Endometrium (tissue), 2 donors: ENCODE measurements at regions not wholly inside any gene's neighbourhood (a gene's known extent, or its start where the extent isn't known, plus 50 kb on each side); places are given as distances from the start of the nearest gene placed in this dataset.
"Not testable (repeated sequence)": the region's sequence is repeated elsewhere in the genome, so short reads cannot be mapped to it uniquely, and the experiment has no call there.

Source experiments
- FAIRE-seq: peaks from 2 replicates; lab custom pipeline; 2012; peaks lifted over from hg19 to GRCh38; lab: Jason Lieb, UNC
- donor health status: control.
- donor health status: control.

GRCh38 chr13:111413407-111414187, 93.2 kb downstream of the TEX29 start:
- FAIRE-seq: no peak

DNA sequence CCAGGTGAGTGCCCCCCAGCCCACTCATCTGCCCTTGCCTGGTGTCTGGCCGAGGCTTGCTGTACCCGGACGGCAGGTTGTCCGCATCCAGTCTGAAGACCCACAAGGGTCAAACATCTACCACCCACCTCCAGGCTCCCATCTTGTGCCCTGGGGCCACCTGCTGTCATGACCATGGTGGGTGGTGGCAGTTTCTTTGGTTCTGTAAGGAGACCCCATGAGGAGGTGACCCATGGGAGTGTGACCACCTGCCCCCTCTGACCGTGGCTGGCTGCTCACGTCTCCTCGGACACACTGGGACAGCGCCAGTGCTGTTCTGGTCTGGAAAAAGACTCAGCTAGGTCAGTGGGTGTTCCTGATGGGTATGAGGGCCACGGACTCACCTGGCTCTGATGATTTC, 93.9 kb downstream of the TEX29 start:
- FAIRE-seq: no peak

GRCh38 chr13:111415246-111415645, 94.8 kb downstream of the TEX29 start:
- FAIRE-seq: no peak

- FAIRE-seq: no peak
Measured at GRCh38 chr13:111415765-111416164, 95.3 kb downstream of the TEX29 start.

DNA sequence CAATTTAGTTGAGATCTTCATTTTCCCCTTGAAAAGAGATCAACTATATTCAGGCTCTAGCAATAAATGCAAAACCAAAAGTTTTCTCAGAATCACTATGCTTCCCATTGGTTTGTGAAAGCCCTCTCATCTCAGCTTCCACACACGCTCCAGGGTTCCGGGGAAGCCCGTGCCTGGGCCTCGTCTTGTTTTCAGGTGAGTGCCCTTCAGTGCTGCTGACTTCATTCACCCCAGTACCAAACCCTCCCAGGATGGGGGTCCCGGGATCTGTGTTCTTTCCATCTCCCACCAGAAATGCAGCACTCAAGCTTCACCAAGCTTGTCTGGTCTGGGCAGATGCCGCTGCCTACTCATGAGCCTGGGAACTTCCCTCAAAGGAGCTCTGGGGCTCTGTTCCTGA, 97.7 kb downstream of the TEX29 start:
- FAIRE-seq: no peak

DNA sequence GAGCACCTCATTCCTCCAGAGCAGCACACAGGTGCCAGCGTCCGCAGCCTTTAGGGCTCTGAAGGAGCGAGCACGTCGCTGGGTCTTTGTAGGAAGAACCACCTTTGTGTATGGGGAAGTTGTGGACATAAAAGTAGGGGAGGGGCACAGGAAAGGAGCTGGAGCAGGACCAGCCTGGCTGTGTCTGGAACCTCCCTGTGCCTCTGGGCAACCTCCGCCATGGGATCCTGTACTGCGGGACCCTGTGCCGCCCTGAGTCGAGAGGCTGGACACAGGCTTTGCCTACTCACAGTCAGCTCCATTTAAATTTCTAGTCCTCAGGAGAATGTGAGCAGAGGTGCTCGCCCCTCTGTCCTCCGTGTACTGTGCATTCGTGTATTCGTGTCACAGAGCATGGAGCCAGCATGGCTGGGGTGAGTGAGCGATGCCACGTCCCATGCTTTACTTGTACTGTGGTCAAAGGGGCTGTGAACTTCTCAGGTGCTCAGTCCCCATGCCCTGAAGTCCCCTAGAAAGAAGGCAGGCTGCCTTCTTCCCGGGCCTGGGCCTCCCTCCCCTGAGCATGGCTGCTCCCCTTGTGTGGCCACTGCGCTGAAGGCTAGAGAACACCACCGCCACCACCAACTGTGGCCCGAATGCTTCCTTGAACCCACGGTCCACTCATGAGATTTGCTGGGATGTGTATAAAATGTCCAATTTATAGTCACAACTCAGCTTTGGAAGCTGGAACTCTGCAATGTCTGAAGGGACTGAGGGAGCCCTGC, 99.9 kb downstream of the TEX29 start:
- no peak for FAIRE-seq

GRCh38 chr13:111421216-111421615, 100.8 kb downstream of the TEX29 start:
- no peak for FAIRE-seq

DNA sequence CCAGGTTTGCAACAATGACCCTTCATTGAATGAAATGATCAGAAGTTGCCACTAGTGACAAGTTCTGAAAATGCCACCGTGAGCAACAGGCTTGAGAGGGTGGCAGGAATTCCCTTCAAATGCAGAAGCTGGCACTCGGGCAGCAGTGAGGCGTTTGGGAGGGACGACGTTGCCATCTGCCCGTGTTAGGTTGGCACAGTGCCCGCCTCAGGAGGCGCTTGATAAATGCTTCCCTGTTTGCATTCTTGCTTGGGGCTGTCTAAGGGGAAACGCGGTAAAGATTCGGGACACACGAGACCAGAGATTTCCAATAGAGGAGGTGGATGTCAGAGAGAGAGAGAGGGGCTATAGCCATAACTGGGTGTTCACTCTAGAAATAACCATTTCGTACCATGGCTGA, 101.9 kb downstream of the TEX29 start:
- FAIRE-seq: no peak

DNA sequence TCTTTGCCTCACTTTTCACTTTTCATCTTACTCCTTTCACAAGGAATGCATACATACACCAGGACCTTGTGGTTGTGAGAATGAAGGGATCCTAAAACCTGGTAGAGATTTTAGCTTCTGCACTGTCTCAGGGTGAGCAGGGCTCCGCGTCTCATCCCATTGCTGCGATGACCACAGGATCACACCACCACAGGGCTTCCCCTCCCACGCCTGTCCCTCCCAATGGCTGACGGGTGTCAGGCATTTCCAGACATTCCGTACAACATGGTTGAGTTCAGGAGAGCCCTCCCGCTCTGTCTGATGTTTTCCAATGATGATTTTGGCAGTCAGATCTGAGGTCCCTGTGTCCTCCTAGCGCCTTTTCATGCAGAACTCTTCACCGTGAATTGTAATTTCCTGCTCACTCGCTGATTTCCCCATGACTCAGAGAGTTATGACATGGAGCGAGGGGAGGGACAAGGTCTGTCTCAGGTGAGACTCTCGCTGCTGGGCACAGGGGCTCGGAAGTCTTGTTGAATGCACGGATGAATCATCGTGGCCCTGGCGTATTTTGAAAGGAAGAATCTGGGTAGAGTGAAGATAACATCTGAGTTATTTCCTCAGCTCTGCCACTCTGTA, 102.8 kb downstream of the TEX29 start:
- FAIRE-seq: no peak

- no peak for FAIRE-seq
Measured at GRCh38 chr13:111424134-111424533, 103.7 kb downstream of the TEX29 start.

GRCh38 chr13:111425326-111425725, 104.9 kb downstream of the TEX29 start:
- no peak for FAIRE-seq

DNA sequence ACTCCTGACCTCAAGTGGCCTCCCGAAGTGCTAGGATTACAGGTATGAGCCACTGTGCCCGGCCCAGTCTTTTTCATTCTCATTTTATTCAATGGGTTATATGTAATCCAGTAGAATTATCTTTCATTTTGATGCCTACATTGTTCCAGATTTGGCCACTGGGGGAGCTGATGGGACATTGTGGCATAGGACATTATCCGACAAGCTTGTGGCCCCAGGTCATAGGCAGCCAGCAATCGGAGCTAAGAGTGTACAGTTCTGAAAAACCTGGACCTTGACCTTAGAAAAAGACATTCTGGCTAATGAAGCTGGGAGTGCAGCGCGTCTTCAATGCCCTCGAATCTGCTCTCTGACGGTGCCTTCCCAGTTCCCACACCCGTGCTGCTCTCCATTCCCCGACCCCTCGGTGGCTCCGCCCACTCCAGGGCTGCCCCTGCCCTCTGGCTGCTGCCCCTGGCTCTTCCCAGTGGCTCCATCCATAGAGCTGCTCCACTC, 108.7 kb downstream of the TEX29 start:
- FAIRE-seq: no peak

- FAIRE-seq: no peak
Measured at GRCh38 chr13:111431206-111431605, 110.8 kb downstream of the TEX29 start.

DNA sequence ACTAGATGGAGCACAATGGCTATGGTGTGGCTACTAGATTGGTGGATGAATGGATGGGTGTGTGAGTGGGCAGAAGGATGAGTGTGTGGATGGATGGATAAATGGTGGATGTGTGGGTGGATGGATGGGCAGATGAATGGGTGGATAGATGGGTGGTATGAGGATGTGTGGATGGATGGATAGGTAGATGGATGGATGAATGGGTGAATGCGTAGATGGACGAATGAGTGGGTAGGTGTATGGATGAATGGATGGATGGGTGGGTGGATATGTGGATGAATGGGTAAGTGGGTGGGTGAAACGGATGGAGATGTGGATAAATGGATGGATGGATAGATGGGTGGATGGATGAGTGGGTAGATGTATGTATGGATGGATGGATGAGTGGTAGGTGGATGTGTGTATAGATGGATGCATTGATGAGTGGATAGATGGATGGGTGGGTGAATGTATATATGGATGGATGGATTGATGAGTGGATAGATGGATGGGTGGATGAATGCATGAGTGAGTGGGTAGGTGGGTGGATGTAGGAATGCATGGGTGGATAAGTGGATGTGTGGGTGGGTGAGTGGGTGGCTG, 114.2 kb downstream of the TEX29 start:
- FAIRE-seq: no peak

DNA sequence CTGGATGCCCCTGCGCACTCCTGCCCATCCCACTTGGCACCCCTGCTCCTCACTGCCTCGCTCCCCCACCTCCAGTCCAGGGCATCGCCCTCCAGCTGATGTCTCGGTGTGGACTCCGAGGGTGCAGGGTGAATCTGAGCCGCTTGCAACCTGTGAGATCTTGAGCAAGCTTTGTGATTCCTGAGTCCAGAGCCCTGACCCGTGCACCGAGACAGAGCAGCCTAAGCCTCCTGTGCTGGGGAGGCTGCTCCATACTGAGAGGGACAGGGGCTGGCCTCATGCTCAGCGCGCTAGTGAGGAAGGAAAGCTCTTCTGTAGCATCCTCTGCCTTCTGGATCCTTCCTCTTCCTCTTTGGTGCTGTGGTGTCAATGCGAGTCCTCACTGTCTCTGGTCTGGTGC, 116.0 kb downstream of the TEX29 start:
- no peak for FAIRE-seq

- no peak for FAIRE-seq
Measured at GRCh38 chr13:111437417-111437816, 117.0 kb downstream of the TEX29 start.

DNA sequence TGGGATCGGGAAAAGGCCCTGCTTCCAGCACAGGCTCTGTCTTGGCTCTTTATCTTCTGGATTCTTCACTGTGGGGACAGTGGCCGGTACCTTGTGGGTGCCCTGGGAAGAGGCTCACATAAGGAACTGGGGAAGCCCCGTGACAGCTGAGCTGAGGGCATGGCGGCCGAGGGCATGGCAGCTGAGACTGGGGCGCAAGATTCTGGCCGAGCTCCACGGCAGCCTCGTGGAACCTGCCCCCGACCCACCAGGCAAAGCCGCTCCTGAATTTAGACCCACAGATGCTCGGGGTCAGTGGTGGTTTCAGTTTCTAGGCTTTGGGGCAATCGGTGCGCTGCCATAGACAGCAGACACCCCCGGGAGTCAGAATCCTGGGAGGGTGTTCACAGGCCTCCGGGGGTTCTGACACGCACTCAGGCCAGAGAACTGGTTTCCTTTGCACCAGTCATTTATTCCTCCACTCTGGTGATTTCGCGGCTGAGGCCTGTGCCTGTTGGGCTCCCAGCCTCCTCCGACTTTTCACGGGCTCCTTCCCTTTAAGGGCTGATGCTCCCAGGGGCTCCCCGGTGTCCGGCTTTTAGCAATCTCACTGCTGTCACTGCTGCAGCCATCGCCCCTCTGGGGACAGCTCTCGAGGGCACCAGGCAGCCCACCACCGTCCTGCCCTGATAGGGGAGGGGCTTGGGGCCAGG, 117.6 kb downstream of the TEX29 start:
- no peak for FAIRE-seq

DNA sequence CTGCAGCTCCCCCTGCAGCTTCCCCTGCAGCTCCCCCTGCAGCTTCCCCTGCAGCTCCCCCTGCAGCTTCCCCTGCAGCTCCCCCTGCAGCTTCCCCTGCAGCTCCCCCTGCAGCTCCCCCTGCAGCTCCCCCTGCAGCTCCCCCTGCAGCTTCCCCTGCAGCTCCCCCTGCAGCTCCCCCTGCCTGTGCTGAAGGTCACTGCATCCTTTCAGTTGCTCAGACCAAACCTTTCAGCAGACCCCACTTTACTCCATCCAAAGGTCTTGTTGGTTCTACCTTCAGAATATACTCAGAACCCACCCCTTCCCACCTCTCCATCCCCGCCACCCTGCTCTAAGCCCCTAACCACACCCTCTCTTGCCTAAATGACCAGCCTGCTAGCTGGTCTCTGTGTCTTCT, 120.0 kb downstream of the TEX29 start:
- FAIRE-seq: not testable (repeated sequence)

GRCh38 chr13:111443981-111444380, 123.5 kb downstream of the TEX29 start:
- FAIRE-seq: no peak

DNA sequence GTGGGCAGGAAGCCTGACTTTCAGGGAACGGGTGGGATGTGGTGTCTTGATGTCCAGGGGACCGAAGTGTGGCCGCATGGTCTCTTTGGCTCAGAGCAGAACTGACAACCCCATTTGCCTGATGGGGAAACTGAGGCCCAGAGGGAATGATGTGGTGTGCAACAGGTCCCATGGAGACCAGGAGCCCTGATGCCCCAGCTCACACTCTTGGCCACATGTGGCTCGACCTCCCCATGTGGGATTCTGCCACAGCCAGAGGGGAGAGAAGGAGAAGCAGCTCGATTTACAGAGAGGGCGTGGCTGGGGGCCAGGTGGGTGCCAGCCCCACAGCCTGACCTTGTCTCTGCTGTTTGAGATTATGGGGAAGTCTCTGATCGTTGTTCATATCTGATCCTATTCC, 128.1 kb downstream of the TEX29 start:
- FAIRE-seq: no peak

GRCh38 chr13:111449041-111449440, 128.6 kb downstream of the TEX29 start:
- no peak for FAIRE-seq

- FAIRE-seq: no peak
Measured at GRCh38 chr13:111451402-111451801, 131.0 kb downstream of the TEX29 start.
